ENCODE measurements at regions not wholly inside any gene's neighbourhood (a gene's known extent, or its start where the extent isn't known, plus 50 kb on each side); places are given as distances from the start of the nearest gene placed in this dataset.

- Mint-ChIP-seq H3K27me3 (no peaks in the 10 kb centered on the region), H3K9me3 (ENCODE audit: low read depth) (no peaks in the 10 kb centered on the region), H3K4me3 (no peak overlapping the region), H3K27ac (no peak overlapping the region), H3K4me1 (no peaks in the 10 kb centered on the region), H3K36me3 (ENCODE audit: low read depth) (no peaks in the 10 kb centered on the region)
- ChIA-PET CTCF (no interaction called here), POLR2A (no interaction called here)
- no peak for DNase-seq
- ATAC-seq = no peak
- intact Hi-C loops (cut with DNase I, micrococcal nuclease) = no loop called here
Measured at GRCh38 chr12:18207266-18207665, 54.1 kb upstream of the PIK3C2G start.

- no peak for ATAC-seq
- no peak overlapping the region for H3K4me3 Mint-ChIP-seq
- no peak for DNase-seq
- no peaks in the 10 kb centered on the region for H3K27me3 Mint-ChIP-seq
- H3K9me3 Mint-ChIP-seq (ENCODE audit: low read depth) = no peaks in the 10 kb centered on the region
- POLR2A ChIA-PET = no interaction called here
- H3K27ac Mint-ChIP-seq = no peak overlapping the region
- no peaks in the 10 kb centered on the region for H3K36me3 Mint-ChIP-seq (ENCODE audit: low read depth)
- CTCF ChIA-PET = no interaction called here
- intact Hi-C loops (cut with DNase I, micrococcal nuclease) = no loop called here
- H3K4me1 Mint-ChIP-seq = no peaks in the 10 kb centered on the region
Measured at GRCh38 chr12:18206198-18206597, 55.1 kb upstream of the PIK3C2G start.

- CTCF ChIA-PET = no interaction called here
- Mint-ChIP-seq H3K36me3 (ENCODE audit: low read depth) (no peaks in the 10 kb centered on the region), H3K27me3 (no peaks in the 10 kb centered on the region), H3K27ac (no peak overlapping the region), H3K9me3 (ENCODE audit: low read depth) (no peaks in the 10 kb centered on the region), H3K4me1 (no peaks in the 10 kb centered on the region), H3K4me3 (no peak overlapping the region)
- POLR2A ChIA-PET = no interaction called here
- ATAC-seq = no peak
- no peak for DNase-seq
- intact Hi-C loops (cut with DNase I, micrococcal nuclease) = no loop called here
Measured at GRCh38 chr12:18204053-18204452, 57.3 kb upstream of the PIK3C2G start.

DNA sequence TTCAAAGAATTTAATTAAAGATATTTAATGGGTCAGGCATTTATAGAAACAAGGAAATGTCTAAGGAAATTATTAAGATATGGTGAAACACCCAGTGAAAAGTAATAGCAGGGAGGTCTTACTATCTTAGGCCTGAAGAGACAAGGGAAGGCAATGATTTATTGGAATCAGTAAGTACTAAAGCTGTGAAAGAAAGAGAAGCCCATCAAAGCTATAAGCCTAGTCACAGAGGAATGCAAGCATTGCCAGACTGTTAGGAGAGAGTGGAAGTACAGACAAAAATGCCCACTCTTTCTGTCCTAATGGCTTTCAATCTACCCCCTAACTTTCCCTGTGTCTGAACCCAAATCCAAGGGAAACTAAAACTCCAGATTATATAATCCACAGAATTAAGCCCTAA lies 69.2 kb upstream of the PIK3C2G start:
- Mint-ChIP-seq H3K36me3 (ENCODE audit: low read depth) (no peaks in the 10 kb centered on the region), H3K9me3 (ENCODE audit: low read depth) (no peaks in the 10 kb centered on the region), H3K4me1 (no peaks in the 10 kb centered on the region), H3K27ac (no peak overlapping the region), H3K4me3 (no peak overlapping the region), H3K27me3 (no peaks in the 10 kb centered on the region)
- DNase-seq (no peak), ATAC-seq (no peak)
- POLR2A ChIA-PET = no interaction called here
- intact Hi-C loops (cut with DNase I, micrococcal nuclease) = no loop called here
- CTCF ChIA-PET = no interaction called here

GRCh38 chr12:18183141-18183540 lies 78.2 kb upstream of the PIK3C2G start:
- Mint-ChIP-seq H3K4me1 (no peaks in the 10 kb centered on the region), H3K27me3 (no peaks in the 10 kb centered on the region), H3K27ac (no peak overlapping the region), H3K9me3 (ENCODE audit: low read depth) (peaks cover 3% of the 10 kb centered on the region), H3K4me3 (no peak overlapping the region), H3K36me3 (ENCODE audit: low read depth) (no peaks in the 10 kb centered on the region)
- no peak for DNase-seq
- ATAC-seq = no peak
- ChIA-PET CTCF (no interaction called here), POLR2A (no interaction called here)
- intact Hi-C loops (cut with DNase I, micrococcal nuclease) = no loop called here

- H3K9me3 Mint-ChIP-seq (ENCODE audit: low read depth) = peaks cover 11% of the 10 kb centered on the region
- intact Hi-C loops (cut with DNase I, micrococcal nuclease) = no loop called here
- ChIA-PET POLR2A (no interaction called here), CTCF (no interaction called here)
- H3K36me3 Mint-ChIP-seq (ENCODE audit: low read depth) = no peaks in the 10 kb centered on the region
- no peaks in the 10 kb centered on the region for H3K4me1 Mint-ChIP-seq
- no peaks in the 10 kb centered on the region for H3K27me3 Mint-ChIP-seq
- ATAC-seq (no peak), DNase-seq (no peak)
- H3K27ac Mint-ChIP-seq = no peak overlapping the region
- H3K4me3 Mint-ChIP-seq = no peak overlapping the region
Measured at GRCh38 chr12:18171571-18171970, 81.6 kb upstream of the RERGL start.

- Mint-ChIP-seq H3K36me3 (ENCODE audit: low read depth) (no peaks in the 10 kb centered on the region), H3K9me3 (ENCODE audit: low read depth) (peaks cover 6% of the 10 kb centered on the region), H3K4me3 (no peak overlapping the region), H3K27me3 (no peaks in the 10 kb centered on the region), H3K4me1 (peaks cover 7% of the 10 kb centered on the region), H3K27ac (no peak overlapping the region)
- CTCF ChIA-PET = no interaction called here
- POLR2A ChIA-PET = no interaction called here
- ATAC-seq (no peak), DNase-seq (no peak)
- intact Hi-C loops (cut with DNase I, micrococcal nuclease) = no loop called here
Measured at GRCh38 chr12:18168016-18168415, 78.0 kb upstream of the RERGL start.

- Mint-ChIP-seq H3K4me1 (peaks cover 7% of the 10 kb centered on the region), H3K27ac (no peak overlapping the region), H3K27me3 (no peaks in the 10 kb centered on the region), H3K9me3 (ENCODE audit: low read depth) (no peaks in the 10 kb centered on the region), H3K36me3 (ENCODE audit: low read depth) (no peaks in the 10 kb centered on the region), H3K4me3 (no peak overlapping the region)
- CTCF ChIA-PET = interaction anchor here (0.8 kb wide), 1 partner anchor 31 kb away, joined by 3 read pairs; no protein-coding TSS in a partner anchor
- ATAC-seq (no peak), DNase-seq (no peak)
- intact Hi-C loops (cut with DNase I, micrococcal nuclease) = no loop called here
- POLR2A ChIA-PET = no interaction called here
Measured at GRCh38 chr12:18165889-18166288, 75.9 kb upstream of the RERGL start.

DNA sequence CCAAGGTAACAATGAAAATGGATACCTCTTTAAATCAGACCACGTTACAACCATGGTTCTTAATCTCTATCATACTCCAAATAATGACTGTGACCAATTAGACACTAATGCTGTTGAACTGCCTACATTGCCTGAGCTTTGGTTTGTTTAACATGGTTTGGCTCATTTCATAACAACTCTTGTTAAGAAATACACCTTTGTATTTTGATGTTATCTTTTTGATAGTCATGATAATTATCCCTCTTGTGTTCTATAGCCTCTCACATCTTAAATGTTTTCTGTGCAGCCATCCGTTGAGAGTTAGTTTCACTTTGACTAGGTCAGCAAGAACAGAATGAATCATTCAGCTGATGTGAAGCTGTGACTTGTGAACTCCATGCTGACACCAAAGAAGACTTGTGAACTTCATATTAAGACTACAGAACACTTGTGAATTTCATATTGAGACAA lies 75.5 kb upstream of the RERGL start:
- POLR2A ChIA-PET = no interaction called here
- ATAC-seq = peak; percentile 94
- H3K4me3 Mint-ChIP-seq = no peak overlapping the region
- peak; percentile 11 for DNase-seq
- peaks cover 7% of the 10 kb centered on the region for H3K4me1 Mint-ChIP-seq
- H3K27me3 Mint-ChIP-seq = no peaks in the 10 kb centered on the region
- H3K27ac Mint-ChIP-seq = no peak overlapping the region
- no peaks in the 10 kb centered on the region for H3K36me3 Mint-ChIP-seq (ENCODE audit: low read depth)
- intact Hi-C loops (cut with DNase I, micrococcal nuclease) = no loop called here
- H3K9me3 Mint-ChIP-seq (ENCODE audit: low read depth) = no peaks in the 10 kb centered on the region
- CTCF ChIA-PET = interaction anchor here (0.7 to 0.8 kb wide), 2 partner anchors 9 to 30 kb away, joined by 3 read pairs; no protein-coding TSS in a partner anchor

DNA sequence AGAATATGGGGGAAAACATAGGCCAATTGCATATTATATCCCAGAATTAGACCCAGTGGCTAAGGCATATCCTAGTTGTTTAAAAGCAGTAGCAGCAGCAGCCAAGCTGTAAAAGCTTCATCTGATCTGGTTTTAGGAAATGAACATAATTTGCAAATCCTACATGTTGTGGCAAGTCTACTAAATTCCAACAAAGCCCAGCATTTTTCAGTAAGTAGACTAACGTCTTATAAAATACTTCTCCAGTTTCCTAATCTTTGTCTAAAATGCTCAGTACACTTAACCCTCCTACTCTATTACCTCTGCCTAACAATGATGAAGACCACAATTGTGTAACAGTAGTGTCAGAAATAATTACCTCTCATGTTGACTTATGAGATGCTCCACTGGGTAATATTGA lies 70.9 kb upstream of the RERGL start:
- no peaks in the 10 kb centered on the region for H3K9me3 Mint-ChIP-seq (ENCODE audit: low read depth)
- no peaks in the 10 kb centered on the region for H3K27me3 Mint-ChIP-seq
- POLR2A ChIA-PET = no interaction called here
- intact Hi-C loops (cut with DNase I, micrococcal nuclease) = no loop called here
- H3K4me1 Mint-ChIP-seq = peaks cover 6% of the 10 kb centered on the region
- no peak for DNase-seq
- H3K36me3 Mint-ChIP-seq (ENCODE audit: low read depth) = no peaks in the 10 kb centered on the region
- no peak overlapping the region for H3K4me3 Mint-ChIP-seq
- H3K27ac Mint-ChIP-seq = no peak overlapping the region
- CTCF ChIA-PET = interaction anchor here (0.7 to 1.3 kb wide), 3 partner anchors 10 to 53 kb away, joined by 3 to 6 read pairs (median 3); no protein-coding TSS in a partner anchor
- no peak for ATAC-seq

DNA sequence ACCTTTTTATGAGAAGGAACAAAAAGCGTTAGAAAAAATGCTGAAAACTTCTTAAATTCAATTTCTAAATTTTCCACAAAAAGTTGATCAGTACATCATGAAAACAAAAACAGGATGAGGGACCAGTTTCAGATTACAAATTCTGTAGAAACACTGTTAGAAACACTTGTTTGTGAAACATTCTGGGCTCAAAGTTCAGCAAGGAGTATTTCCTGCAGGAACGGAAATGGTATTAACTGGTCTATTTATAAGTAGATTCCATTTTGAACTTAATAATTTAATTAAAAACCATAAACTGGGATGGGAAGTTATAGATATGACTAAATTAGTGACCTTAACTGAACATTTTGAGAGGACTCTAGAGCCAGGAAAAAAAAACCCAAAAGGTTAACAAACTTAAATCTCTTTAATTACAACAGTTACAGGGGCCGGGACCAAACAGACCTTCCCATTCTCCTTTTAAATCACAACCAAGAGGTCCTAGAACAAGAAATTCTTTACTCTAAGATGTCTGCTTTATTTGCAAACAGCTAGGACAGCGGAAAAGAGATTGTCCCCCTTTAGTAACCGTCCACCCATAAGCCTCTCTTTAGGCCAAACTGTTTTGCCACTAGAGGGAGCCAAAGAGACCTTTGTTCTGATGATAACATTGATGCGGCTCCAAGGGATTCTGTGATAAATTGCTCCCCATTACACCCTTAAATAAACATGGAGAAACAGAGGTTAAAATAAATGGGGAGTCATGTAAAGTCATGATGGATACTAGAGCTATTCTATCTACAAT lies 69.0 kb upstream of the RERGL start:
- Mint-ChIP-seq H3K27me3 (no peaks in the 10 kb centered on the region), H3K27ac (no peak overlapping the region), H3K9me3 (ENCODE audit: low read depth) (no peaks in the 10 kb centered on the region), H3K4me1 (no peaks in the 10 kb centered on the region), H3K4me3 (no peak overlapping the region), H3K36me3 (ENCODE audit: low read depth) (no peaks in the 10 kb centered on the region)
- intact Hi-C loops (cut with DNase I, micrococcal nuclease) = loop anchor here (1.0 kb wide), 1 partner anchor 65 kb away; no protein-coding TSS in a partner anchor
- CTCF ChIA-PET = interaction anchor here (0.6 to 2.0 kb wide), 5 partner anchors 8 to 1466 kb away, joined by 3 to 6 read pairs (median 3); no protein-coding TSS in a partner anchor
- DNase-seq = peak; percentile 37
- ATAC-seq = peak; percentile 42
- POLR2A ChIA-PET = no interaction called here

GRCh38 chr12:18153826-18154225 lies 63.8 kb upstream of the RERGL start:
- Mint-ChIP-seq H3K27me3 (no peaks in the 10 kb centered on the region), H3K4me3 (no peak overlapping the region), H3K27ac (no peak overlapping the region), H3K4me1 (no peaks in the 10 kb centered on the region), H3K36me3 (ENCODE audit: low read depth) (no peaks in the 10 kb centered on the region), H3K9me3 (ENCODE audit: low read depth) (no peaks in the 10 kb centered on the region)
- intact Hi-C loops (cut with DNase I, micrococcal nuclease) = no loop called here
- no peak for ATAC-seq
- CTCF ChIA-PET = no interaction called here
- POLR2A ChIA-PET = no interaction called here
- DNase-seq = no peak
